HepG2 (cell line): ENCODE measurements at regions not wholly inside any gene's neighbourhood (a gene's known extent, or its start where the extent isn't known, plus 50 kb on each side); places are given as distances from the start of the nearest gene placed in this dataset.

Source experiments
- ATAC-seq: fragments of 200-7000 bp; cut with Tn5 transposase; 3 replicates; pipeline ENCODE4 v1.9.1; 2020; ENCODE audit warnings: mild to moderate bottlenecking, moderate library complexity
- BruUV-seq: library from RNA; stranded (reverse); fragments of 400-500 nt; replicated peaks from 2 replicates; lab custom pipeline; 2021; lab: Mats Ljungman, UMichigan
- CTCF ChIA-PET: fragments of 300-600 bp; formaldehyde crosslinking; extraction: SDS; loops from one replicate; lab custom pipeline; 2021; ENCODE audit warnings: low total read pairs, inconsistent platforms, low intra/inter-chr PET ratio; lab: Yijun Ruan, JAX
- POLR2A ChIA-PET: fragments of 350-600 bp; sonication (Branson Sonifier 250); formaldehyde crosslinking; loops from one replicate; lab custom pipeline; 2020; ENCODE audit warnings: antibody characterized with exemption, inconsistent platforms; lab: Yijun Ruan, JAX
- DNase-seq: peaks from one replicate; pipeline ENCODE4 v3.0.0-alpha.2; 2015; ENCODE audit warnings: low spot score
- FAIRE-seq: peaks from 3 replicates; lab custom pipeline; 2011; peaks lifted over from hg19 to GRCh38; lab: Jason Lieb, UNC
- H2AFZ ChIP-seq: one replicate; pipeline ENCODE4 v1.6.1; 2011; ENCODE audit warnings: low read length, inconsistent platforms
- H3K27ac ChIP-seq: fragments of 300-600 bp; 3 replicates; pipeline ENCODE4 v1.8.0; 2011; ENCODE audit warnings: mixed run types, mild to moderate bottlenecking, mixed read lengths, low read length, inconsistent platforms; ENCODE audit not compliant: insufficient read depth; ENCODE audit errors: extremely low read length
- H3K27me3 ChIP-seq, 2 experiments: fragments of 200-600 bp in 1 of 2; 2 replicates in 1 of 2; 3 replicates in 1 of 2; pipeline versions ENCODE4 v1.6.0 to v1.8.0; 2011; ENCODE audit warnings: low read length in 2 of 2, mild to moderate bottlenecking in 2 of 2, moderate library complexity in 2 of 2, inconsistent platforms in 1 of 2; ENCODE audit not compliant: insufficient read depth in 2 of 2, control insufficient read depth in 1 of 2
- H3K36me3 ChIP-seq, 2 experiments: fragments of 200-600 bp in 1 of 2; replicated peaks in 1 of 2; 2 replicates in 1 of 2; 3 replicates in 1 of 2; pipeline versions ENCODE4 v1.5.1 to v1.8.0; 2011; ENCODE audit warnings: low read length in 2 of 2, inconsistent platforms in 1 of 2; ENCODE audit not compliant: insufficient read depth in 2 of 2, control insufficient read depth in 1 of 2
- H3K4me1 ChIP-seq: 2 replicates; pipeline ENCODE4 v1.5.1; 2012; ENCODE audit warnings: low read length, inconsistent platforms; ENCODE audit not compliant: insufficient read depth
- H3K4me2 ChIP-seq: 2 replicates; pipeline ENCODE4 v1.6.0; 2011; ENCODE audit warnings: low read depth, low read length, inconsistent platforms
- H3K4me3 ChIP-seq, 3 experiments: fragments of 200-600 bp in 1 of 3; sonication (generic), shearing (Covaris generic) in 1 of 3; replicated peaks in 1 of 3; 2 replicates each; pipeline ENCODE4 v1.5.1; 2011 to 2016; ENCODE audit warnings: low read length in 3 of 3, inconsistent platforms in 2 of 3, low read depth in 2 of 3, mild to moderate bottlenecking in 2 of 3, control low read depth in 1 of 3, mixed read lengths in 1 of 3; ENCODE audit not compliant: insufficient read depth in 1 of 3
- H3K79me2 ChIP-seq: one replicate; pipeline ENCODE4 v1.6.1; 2011; ENCODE audit warnings: low read length, inconsistent platforms; ENCODE audit not compliant: insufficient read depth
- H3K9ac ChIP-seq: 2 replicates; pipeline ENCODE4 v1.6.0; 2011; ENCODE audit warnings: mild to moderate bottlenecking, low read depth, low read length, inconsistent platforms; ENCODE audit not compliant: insufficient read depth
- H3K9me3 ChIP-seq: 2 replicates; pipeline ENCODE4 v1.5.1; 2012; ENCODE audit warnings: mild to moderate bottlenecking, low read length
- H4K20me1 ChIP-seq: 2 replicates; pipeline ENCODE4 v1.6.0; 2011; ENCODE audit warnings: inconsistent platforms, mild to moderate bottlenecking, low read length, moderate library complexity; ENCODE audit not compliant: insufficient read depth
- CCDC6 ChIP-seq: sonication (generic); formaldehyde crosslinking; IDR thresholded peaks from 2 replicates; pipeline ENCODE4 v1.8.1; 2022; ENCODE audit warnings: mild to moderate bottlenecking, missing genetic modification reagents, moderate library complexity
- ELF3 ChIP-seq: IDR thresholded peaks from 2 replicates; pipeline ENCODE4 v1.6.1; 2016; ENCODE audit warnings: missing genetic modification reagents, missing compliant biosample characterization
- HNRNPK ChIP-seq: fragments of 200-400 bp; formaldehyde crosslinking; IDR thresholded peaks from 2 replicates; pipeline ENCODE4 v1.6.1; 2018; ENCODE audit warnings: low read length, low read depth, moderate library complexity, mild to moderate bottlenecking; ENCODE audit not compliant: poor library complexity, severe bottlenecking
- IRF2 ChIP-seq: IDR thresholded peaks from 2 replicates; pipeline ENCODE4 v1.6.1; 2018; ENCODE audit warnings: missing genetic modification reagents, missing compliant biosample characterization
- ONECUT2 ChIP-seq: sonication (generic); formaldehyde crosslinking; IDR thresholded peaks from 2 replicates; pipeline ENCODE4 v1.4.0; 2020; ENCODE audit warnings: missing genetic modification reagents
- PHF21A ChIP-seq: sonication (generic); formaldehyde crosslinking; IDR thresholded peaks from 2 replicates; pipeline ENCODE4 v1.5.0; 2020; ENCODE audit warnings: mild to moderate bottlenecking, missing genetic modification reagents
- RBM22 ChIP-seq: fragments of 200-400 bp; formaldehyde crosslinking; optimal IDR thresholded peaks from 2 replicates; pipeline ENCODE3; 2017; ENCODE audit warnings: mild to moderate bottlenecking, low read length, moderate library complexity
- ZEB1 ChIP-seq: IDR thresholded peaks from 2 replicates; pipeline ENCODE4 v1.6.1; 2012; ENCODE audit warnings: mild to moderate bottlenecking, low read depth, inconsistent platforms; ENCODE audit not compliant: insufficient replicate concordance
- ZFY ChIP-seq: sonication (generic); formaldehyde crosslinking; IDR thresholded peaks from 2 replicates; pipeline ENCODE4 v1.4.0; 2020; ENCODE audit warnings: missing genetic modification reagents
- ZNF232 ChIP-seq: sonication (generic); formaldehyde crosslinking; IDR thresholded peaks from 2 replicates; pipeline ENCODE4 v1.4.0; 2020; ENCODE audit warnings: missing genetic modification reagents, borderline replicate concordance
- ZNF234 ChIP-seq: sonication (generic); formaldehyde crosslinking; conservative IDR thresholded peaks from 2 replicates; pipeline ENCODE4 v1.5.1; 2020; ENCODE audit warnings: mild to moderate bottlenecking, missing genetic modification reagents
- ZNF30 ChIP-seq: sonication (generic); formaldehyde crosslinking; IDR thresholded peaks from 2 replicates; pipeline ENCODE4 v1.5.0; 2020; ENCODE audit warnings: mild to moderate bottlenecking, missing genetic modification reagents
- ZNF772 ChIP-seq: sonication (generic); formaldehyde crosslinking; IDR thresholded peaks from 2 replicates; pipeline ENCODE4 v1.5.0; 2020; ENCODE audit warnings: mild to moderate bottlenecking, missing genetic modification reagents
- ZNF83 ChIP-seq: sonication (generic); formaldehyde crosslinking; IDR thresholded peaks from 2 replicates; pipeline ENCODE4 v1.4.0; 2020; ENCODE audit warnings: missing genetic modification reagents, mild to moderate bottlenecking, borderline replicate concordance
- ZZZ3 ChIP-seq: sonication (generic); formaldehyde crosslinking; IDR thresholded peaks from 2 replicates; pipeline ENCODE4 v1.4.0; 2020; ENCODE audit warnings: missing genetic modification reagents, mild to moderate bottlenecking, borderline replicate concordance
- in situ Hi-C: cut with HindIII; loops from 2 replicates; pipeline ENCODE4 v1.10.0; 2017; ENCODE audit warnings: low pct_unique_long_range_greater_than_20kb; ENCODE audit not compliant: extremely low pct_ligation_motif_present
- intact Hi-C: fragments of 100-400 bp; cut with micrococcal nuclease; formaldehyde crosslinking; loops from one replicate; pipeline ENCODE4 v1.10.0; 2022; ENCODE audit not compliant: unreplicated experiment
- TF ChIP-seq, protein P1 (sequence below): sonication (generic); formaldehyde crosslinking; IDR thresholded peaks from 2 replicates; pipeline ENCODE4 v1.8.0; 2022; ENCODE audit warnings: low read depth, missing genetic modification reagents
- TF ChIP-seq, protein P2 (sequence below): sonication (generic); formaldehyde crosslinking; conservative IDR thresholded peaks from 2 replicates; pipeline ENCODE4 v1.5.0; 2020; ENCODE audit warnings: missing genetic modification reagents
- TF ChIP-seq, protein P3 (sequence below): sonication (generic); formaldehyde crosslinking; IDR thresholded peaks from 2 replicates; pipeline ENCODE4 v1.9.0; 2021; ENCODE audit warnings: mild to moderate bottlenecking, missing genetic modification reagents

DNA sequence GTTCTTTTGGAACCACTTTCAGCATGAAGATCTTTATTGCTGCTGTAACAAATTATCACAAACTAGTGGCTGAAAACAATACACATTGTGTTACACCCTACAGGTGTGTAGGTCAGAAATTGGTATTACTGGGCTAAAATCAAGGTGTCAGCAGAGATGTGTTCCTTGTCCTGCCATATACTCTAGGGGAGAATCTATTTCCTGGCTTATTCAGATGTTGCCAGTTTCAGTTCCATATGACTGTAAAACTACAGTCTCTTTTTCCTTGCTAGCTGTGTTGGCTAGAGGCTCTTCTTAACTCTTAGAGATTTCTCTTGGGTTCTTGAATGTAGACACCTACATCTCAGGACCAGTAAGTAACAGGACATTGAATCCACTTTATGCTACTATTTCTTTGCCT, 215.6 kb upstream of the PPFIA2 start:
- Histone ChIP-seq H3K79me2 (no peaks in the 10 kb centered on the region), H3K9me3 (peaks cover 24% of the 10 kb centered on the region), H3K27ac (no peak overlapping the region), H3K27me3 (no peaks in the 10 kb centered on the region), H3K4me2 (no peak overlapping the region), H3K36me3 (no peaks in the 10 kb centered on the region), H2AFZ (no peak overlapping the region), H3K9ac (no peak overlapping the region), H4K20me1 (no peaks in the 10 kb centered on the region), H3K4me3 (no peak overlapping the region), H3K4me1 (no peaks in the 10 kb centered on the region)
- in situ Hi-C loops (no loop called here), intact Hi-C loops (no loop called here)
- no peak for ATAC-seq
- POLR2A ChIA-PET: no interaction called here
- FAIRE-seq: no peak
- BruUV-seq: no TSS peak
- no peak for DNase-seq
- CTCF ChIA-PET: no interaction called here
- TF ChIP-seq IRF2 (CRISPR knock-in tag) (no peak), ONECUT2 (CRISPR knock-in tag) (no peak), PHF21A (no peak), ZZZ3 (CRISPR knock-in tag) (no peak), ZNF234 (CRISPR knock-in tag) (no peak), ZEB1 (no peak), RBM22 (no peak), ZNF83 (CRISPR knock-in tag) (no peak), ZNF772 (no peak), HNRNPK (no peak), ZNF30 (no peak), ZNF232 (CRISPR knock-in tag) (no peak), ELF3 (no peak), ZFY (CRISPR knock-in tag) (no peak), CCDC6 (CRISPR knock-in tag) (no peak)
- TF ChIP-seq, protein P1, sequence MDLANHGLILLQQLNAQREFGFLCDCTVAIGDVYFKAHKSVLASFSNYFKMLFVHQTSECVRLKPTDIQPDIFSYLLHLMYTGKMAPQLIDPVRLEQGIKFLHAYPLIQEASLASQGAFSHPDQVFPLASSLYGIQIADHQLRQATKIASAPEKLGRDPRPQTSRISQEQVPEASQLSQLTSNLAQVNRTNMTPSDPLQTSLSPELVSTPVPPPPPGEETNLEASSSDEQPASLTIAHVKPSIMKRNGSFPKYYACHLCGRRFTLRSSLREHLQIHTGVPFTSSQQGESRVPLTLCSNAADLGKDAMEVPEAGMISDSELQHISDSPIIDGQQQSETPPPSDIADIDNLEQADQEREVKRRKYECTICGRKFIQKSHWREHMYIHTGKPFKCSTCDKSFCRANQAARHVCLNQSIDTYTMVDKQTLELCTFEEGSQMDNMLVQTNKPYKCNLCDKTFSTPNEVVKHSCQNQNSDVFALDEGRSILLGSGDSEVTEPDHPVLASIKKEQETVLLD (CRISPR knock-in tag): no peak
- TF ChIP-seq, protein P2, sequence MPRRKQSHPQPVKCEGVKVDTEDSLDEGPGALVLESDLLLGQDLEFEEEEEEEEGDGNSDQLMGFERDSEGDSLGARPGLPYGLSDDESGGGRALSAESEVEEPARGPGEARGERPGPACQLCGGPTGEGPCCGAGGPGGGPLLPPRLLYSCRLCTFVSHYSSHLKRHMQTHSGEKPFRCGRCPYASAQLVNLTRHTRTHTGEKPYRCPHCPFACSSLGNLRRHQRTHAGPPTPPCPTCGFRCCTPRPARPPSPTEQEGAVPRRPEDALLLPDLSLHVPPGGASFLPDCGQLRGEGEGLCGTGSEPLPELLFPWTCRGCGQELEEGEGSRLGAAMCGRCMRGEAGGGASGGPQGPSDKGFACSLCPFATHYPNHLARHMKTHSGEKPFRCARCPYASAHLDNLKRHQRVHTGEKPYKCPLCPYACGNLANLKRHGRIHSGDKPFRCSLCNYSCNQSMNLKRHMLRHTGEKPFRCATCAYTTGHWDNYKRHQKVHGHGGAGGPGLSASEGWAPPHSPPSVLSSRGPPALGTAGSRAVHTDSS: no peak
- TF ChIP-seq, protein P3, sequence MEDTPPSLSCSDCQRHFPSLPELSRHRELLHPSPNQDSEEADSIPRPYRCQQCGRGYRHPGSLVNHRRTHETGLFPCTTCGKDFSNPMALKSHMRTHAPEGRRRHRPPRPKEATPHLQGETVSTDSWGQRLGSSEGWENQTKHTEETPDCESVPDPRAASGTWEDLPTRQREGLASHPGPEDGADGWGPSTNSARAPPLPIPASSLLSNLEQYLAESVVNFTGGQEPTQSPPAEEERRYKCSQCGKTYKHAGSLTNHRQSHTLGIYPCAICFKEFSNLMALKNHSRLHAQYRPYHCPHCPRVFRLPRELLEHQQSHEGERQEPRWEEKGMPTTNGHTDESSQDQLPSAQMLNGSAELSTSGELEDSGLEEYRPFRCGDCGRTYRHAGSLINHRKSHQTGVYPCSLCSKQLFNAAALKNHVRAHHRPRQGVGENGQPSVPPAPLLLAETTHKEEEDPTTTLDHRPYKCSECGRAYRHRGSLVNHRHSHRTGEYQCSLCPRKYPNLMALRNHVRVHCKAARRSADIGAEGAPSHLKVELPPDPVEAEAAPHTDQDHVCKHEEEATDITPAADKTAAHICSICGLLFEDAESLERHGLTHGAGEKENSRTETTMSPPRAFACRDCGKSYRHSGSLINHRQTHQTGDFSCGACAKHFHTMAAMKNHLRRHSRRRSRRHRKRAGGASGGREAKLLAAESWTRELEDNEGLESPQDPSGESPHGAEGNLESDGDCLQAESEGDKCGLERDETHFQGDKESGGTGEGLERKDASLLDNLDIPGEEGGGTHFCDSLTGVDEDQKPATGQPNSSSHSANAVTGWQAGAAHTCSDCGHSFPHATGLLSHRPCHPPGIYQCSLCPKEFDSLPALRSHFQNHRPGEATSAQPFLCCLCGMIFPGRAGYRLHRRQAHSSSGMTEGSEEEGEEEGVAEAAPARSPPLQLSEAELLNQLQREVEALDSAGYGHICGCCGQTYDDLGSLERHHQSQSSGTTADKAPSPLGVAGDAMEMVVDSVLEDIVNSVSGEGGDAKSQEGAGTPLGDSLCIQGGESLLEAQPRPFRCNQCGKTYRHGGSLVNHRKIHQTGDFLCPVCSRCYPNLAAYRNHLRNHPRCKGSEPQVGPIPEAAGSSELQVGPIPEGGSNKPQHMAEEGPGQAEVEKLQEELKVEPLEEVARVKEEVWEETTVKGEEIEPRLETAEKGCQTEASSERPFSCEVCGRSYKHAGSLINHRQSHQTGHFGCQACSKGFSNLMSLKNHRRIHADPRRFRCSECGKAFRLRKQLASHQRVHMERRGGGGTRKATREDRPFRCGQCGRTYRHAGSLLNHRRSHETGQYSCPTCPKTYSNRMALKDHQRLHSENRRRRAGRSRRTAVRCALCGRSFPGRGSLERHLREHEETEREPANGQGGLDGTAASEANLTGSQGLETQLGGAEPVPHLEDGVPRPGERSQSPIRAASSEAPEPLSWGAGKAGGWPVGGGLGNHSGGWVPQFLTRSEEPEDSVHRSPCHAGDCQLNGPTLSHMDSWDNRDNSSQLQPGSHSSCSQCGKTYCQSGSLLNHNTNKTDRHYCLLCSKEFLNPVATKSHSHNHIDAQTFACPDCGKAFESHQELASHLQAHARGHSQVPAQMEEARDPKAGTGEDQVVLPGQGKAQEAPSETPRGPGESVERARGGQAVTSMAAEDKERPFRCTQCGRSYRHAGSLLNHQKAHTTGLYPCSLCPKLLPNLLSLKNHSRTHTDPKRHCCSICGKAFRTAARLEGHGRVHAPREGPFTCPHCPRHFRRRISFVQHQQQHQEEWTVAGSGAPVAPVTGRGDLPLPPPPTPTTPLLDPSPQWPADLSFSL (CRISPR knock-in tag): no peak
